Superior temporal gyrus (tissue), 1 donor: ENCODE measurements at regions not wholly inside any gene's neighbourhood (a gene's known extent, or its start where the extent isn't known, plus 50 kb on each side); places are given as distances from the start of the nearest gene placed in this dataset.
"Not testable (repeated sequence)": the region's sequence is repeated elsewhere in the genome, so short reads cannot be mapped to it uniquely, and the experiment has no call there.

ENCODE experiments used
- DNase-seq: peaks from one replicate; pipeline ENCODE4 v3.0.0-alpha.2; 2016; ENCODE audit errors: extremely low spot score

DNA sequence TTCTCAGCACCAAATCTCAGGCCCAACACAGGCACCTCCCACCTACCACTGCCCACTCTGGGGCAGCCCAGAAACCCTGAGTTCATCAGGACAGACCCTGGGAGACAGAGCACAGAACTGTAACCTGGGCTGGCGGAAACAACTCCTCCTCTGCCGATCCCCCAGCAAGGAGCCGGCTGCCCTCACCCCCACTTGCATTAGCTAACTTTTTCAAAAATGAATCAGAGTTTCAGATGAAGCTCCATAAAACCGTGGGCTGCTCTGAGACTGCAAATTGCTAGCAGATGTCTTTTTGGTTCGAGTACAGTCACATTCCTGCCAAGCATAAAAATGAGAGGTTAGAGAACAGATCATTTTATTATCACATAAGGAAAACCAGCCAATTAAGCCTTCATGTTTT, 93.4 kb upstream of the PARD3 start:
- peak; percentile 43 for DNase-seq

DNA sequence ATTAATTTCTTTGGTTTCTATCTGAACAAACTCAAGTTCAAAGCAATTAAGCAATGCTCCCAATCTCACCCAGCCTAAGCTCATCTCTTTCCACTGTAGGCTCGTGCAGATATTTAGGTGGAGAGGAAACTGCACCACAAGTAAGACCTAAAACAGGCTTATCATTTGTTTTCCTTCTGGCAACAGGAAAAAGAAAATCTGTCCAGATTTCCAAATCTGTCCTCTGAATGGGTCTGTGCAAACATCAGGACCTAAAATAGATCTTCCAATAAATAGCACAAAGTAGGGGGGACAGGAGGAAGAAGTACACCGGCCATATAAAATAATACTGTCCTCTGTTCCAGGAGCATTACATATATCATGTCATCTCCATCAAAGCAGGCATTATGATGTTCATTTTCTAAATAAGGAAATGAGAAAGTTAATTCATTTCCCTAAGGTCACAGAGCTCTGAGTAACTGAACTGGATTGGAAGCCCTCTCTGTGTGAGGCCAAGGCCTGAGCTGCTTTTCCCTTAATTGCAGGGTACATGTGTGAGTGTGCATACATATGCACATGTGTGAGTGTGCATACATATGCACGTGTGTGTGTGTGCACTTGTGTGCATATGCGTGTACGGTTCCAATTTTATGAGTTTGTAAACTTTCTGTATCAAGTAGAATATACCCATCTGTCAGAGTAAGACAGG, 92.8 kb upstream of the PARD3 start:
- no peak for DNase-seq

- DNase-seq: no peak
These were observed 91.2 kb upstream of the PARD3 start for GRCh38 chr10:34906067-34906965.

DNA sequence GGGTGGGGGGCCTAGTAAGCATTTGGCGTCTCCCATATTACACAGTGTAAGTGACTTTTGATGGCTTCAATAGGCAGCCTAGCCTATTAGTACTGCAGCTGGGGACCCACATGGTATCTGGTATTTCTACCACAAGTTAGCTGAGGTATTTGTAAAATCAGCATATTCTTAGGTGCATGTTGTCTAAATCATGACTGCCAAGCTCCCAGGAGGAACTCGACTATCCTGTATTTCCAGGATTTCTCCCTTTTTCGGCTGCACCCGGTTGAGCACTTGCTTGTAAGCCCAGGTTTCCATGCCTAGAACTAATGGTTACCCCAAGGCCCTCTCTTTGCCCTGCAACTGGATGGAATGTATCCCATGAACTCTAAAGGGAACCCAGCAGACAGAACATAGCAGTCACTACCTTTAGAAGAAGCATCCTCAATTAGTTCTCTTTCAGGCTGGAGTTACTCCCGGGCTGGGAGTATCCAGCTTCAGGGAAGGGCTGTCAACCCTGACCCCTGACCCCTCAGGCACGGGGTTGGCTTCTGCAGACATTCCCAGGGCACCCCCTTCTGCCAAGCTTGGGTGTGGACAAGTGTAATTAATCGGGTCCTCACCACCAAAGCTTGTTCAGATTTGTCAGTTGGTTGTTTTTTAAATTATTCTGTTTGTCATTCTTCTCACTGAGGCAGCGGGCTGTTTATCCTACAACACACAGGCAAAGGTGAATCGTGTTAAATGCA, 90.3 kb upstream of the PARD3 start:
- DNase-seq: no peak

GRCh38 chr10:34904191-34904590, 89.1 kb upstream of the PARD3 start:
- no peak for DNase-seq

GRCh38 chr10:34899161-34899560, 84.1 kb upstream of the PARD3 start:
- no peak for DNase-seq

- DNase-seq: no peak
These were observed 80.9 kb upstream of the PARD3 start for GRCh38 chr10:34895977-34896376.

- DNase-seq: not testable (repeated sequence)
These were observed 80.0 kb upstream of the PARD3 start for GRCh38 chr10:34895046-34895445.

- DNase-seq: not testable (repeated sequence)
These were observed 77.4 kb upstream of the PARD3 start for GRCh38 chr10:34892521-34892920.

DNA sequence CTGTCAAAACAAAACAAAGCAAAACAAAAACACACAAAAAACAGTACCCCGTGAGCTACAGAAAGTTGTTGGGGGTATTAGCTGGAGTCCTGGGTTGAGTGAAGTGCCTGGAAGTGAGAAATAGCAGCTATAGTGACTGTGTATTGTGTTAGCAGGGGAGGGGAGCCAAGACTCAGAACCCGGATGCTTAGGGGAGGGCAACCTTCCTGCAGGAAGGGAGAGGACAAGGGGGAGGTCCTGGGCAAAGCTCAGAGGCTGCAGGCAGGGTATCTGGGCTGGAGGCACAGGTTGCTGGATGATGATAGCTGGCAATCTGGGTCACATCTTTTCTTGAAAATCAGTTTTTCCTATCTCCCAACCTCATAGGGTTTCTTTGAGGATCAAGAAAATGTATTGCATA, 75.8 kb upstream of the PARD3 start:
- no peak for DNase-seq

- DNase-seq: no peak
These were observed 74.1 kb upstream of the PARD3 start for GRCh38 chr10:34889004-34889869.

- no peak for DNase-seq
These were observed 72.0 kb upstream of the PARD3 start for GRCh38 chr10:34886906-34887642.

DNA sequence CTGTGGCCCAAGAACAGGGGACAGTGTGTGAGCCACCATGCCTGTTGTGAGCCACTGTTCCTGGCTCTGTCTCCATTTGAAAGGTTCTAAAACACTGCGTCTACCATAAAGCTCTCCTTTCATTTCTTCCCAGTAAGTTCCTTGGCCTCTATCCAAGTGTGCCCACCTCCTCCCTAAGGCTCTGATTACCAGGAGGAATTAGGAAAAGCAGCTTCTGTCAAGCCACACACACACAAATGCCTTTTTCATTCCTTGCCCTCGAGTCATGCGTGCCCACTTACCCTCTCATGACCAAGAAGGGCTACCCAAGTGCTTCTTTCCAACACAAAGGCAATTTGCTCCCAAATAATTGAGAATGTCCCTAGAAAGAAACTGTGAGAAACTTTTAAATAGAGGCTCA, 70.8 kb upstream of the PARD3 start:
- DNase-seq: no peak

GRCh38 chr10:34885011-34885410, 69.9 kb upstream of the PARD3 start:
- no peak for DNase-seq

GRCh38 chr10:34884272-34884952, 69.3 kb upstream of the PARD3 start:
- no peak for DNase-seq

GRCh38 chr10:34880817-34881216, 65.7 kb upstream of the PARD3 start:
- no peak for DNase-seq

DNA sequence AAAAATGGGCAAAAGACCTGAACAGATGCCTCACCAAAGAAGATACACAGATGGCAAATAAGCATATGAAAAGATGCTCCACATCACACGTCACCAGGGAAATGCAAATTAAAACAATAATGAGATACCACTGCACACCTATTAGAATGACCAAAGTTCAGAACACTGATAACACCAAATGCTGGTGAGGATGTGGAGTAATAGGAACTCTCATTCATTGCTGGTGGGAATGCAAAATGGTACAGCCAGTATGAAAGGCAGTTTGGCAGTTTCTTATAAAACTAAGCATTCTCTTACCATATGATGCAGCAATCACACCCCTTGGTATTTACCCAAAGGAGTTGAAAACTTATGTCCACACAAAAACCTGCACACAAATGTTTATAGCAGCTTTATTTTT, 63.6 kb upstream of the PARD3 start:
- DNase-seq: not testable (repeated sequence)

DNA sequence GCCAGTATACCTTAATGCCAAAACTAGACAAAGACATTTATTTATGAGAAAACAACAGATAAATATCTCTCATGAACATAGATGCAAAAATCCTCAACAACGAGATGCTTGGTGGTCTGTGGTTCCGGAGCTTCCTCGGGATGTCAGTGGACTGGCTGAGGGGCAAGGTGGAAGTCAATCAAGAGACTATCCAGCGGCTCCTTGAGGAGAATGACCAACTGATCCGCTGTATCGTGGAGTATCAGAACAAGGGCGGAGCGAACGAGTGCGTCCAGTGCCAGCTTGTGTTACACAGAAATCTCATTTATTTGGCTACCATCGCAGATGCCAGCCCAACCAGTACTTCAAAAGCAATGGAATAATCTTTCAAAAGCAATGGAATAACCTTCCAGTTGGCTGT, 60.0 kb upstream of the PARD3 start:
- DNase-seq: no peak

DNA sequence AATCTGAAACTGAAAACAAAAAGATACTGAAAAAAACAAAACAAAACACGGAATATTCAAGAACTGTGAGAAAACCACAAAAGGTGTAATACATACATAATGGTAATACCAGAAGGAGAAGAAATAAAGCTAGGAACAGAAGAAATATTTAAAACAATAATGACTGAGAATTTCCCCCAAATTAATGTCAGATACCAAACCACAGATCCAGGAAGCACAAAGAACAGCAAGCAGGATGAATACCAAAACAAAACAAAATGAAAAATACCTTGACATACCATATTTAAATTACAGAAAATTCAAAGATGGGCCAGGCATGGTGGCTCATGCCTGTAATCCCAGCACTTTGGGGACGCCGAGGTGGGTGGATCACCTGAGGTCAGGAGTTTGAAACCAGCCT, 57.7 kb upstream of the PARD3 start:
- no peak for DNase-seq

DNA sequence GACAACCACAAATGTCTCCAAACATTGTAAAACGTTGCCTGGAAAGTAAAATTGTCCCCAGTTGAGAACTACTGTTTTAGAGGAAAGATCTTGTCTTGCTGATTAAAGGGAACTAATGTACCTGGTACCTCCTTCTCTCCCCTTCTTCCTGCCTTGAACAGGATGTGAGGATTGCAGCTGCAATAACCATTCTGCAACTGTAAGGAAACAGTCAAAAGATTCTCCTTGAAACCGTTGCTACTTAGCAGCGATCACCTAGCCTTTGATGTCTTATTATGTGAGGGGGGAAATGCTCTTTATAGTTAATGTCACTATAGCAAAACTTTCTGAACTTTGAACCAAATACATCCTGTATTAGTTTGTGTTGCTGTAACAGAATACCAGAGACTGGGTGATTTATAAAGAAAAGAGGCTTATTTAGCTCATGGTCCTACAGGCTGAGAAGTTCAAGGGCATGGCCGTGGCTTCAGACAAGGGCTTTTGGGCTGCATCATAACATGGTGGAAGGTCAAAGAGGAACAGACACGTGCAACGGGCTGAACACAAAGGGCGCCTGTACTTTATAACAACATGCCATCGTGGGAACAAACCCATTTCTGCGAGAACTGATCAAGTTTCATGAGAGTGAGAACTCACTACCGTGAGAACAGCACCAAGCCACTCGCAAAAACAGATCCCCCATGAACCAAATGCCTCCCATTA, 54.2 kb upstream of the PARD3 start:
- no peak for DNase-seq
